ENCODE measurements at regions not wholly inside any gene's neighbourhood (a gene's known extent, or its start where the extent isn't known, plus 50 kb on each side); places are given as distances from the start of the nearest gene placed in this dataset.
"Not testable (repeated sequence)": the region's sequence is repeated elsewhere in the genome, so short reads cannot be mapped to it uniquely, and the experiment has no call there.

- not testable (repeated sequence) for TF ChIP-seq CTCF (IDR thresholded peaks at IDR 0.05); HDAC2 (IDR thresholded peaks at IDR 0.05); MAX (IDR thresholded peaks at IDR 0.05); MYC (IDR thresholded peaks at IDR 0.05; ENCODE audit: borderline replicate concordance, low read length)
These were observed 65.6 kb upstream of the PRSS12 start for GRCh38 chr4:118418396-118418795.

Measured in A549 (cell line).